ENCODE measurements at regions not wholly inside any gene's neighbourhood (a gene's known extent, or its start where the extent isn't known, plus 50 kb on each side); places are given as distances from the start of the nearest gene placed in this dataset.

DNA sequence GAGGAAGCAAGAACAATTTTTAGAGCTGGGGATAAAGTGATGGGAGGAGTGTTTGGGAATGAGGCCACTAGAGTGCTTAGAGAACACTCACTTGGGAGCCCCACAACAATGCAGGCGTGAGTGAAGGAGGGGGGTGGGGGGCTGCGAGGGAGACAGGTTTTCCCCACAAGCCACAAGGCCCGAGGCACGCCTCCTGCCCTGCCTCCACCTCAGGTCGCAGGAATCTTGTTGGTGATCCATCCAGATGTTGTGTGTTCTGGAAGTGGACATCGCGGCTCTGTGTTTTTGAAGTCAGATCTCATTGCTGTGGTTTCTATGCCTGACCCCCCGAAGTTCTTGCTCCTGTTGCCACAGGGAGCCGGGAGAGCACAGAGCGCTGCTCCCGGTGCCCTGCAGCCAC lies 178.0 kb upstream of the BMPER start:
- no peak for DNase-seq (ENCODE audit: low spot score)

DNA sequence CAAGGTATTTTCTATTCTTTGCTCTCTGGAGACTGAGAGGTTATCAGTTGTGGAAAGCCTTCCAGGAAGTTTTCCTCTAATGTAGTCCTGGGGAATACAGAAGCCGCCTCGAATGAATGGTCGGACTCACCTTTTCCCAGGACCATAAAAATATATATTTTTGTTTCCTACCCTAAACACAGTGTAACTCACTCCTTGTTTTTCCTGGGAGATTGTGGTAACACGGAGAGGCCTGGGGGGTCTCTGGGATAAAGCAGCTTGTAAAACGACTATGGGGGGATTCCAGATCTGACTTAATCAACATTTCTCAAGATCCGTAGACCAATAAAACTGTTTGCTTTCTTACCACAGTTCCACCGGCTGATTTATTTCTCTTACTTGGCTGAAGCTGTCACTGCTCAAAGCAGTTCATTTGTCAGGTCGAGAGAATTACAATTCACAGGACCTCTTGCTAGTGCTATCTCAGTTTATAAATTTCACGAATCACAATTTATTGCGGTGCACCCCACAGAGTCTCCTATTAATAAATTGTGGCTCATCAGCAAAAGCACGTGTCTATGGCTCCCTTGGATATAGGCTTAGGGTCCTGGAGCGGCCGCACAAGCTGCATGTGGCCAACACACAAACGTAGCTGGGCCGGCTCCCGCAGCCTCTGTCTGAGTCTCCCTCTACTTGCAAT lies 176.3 kb upstream of the BMPER start:
- no peak for DNase-seq (ENCODE audit: low spot score)

DNA sequence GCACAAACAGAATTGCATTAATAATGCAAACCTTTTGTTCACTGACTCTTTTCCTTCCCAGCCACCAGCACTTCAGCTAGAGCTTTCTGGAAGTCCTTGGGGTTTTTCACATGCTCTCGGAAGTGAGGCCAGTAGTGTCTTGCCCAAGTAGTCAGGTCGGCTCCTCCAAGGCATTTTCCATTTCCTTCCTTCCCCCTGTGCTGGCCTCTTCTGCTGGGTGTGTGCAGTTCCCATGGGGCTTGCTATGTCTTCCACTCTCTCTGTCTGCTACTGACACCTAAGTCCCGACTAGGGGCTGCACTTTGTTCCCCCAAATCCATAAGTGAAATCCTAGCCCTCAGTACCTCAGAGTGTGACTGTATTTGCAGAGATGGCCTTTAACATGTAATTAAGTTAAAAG lies 175.6 kb upstream of the BMPER start:
- no peak for DNase-seq (ENCODE audit: low spot score)

DNA sequence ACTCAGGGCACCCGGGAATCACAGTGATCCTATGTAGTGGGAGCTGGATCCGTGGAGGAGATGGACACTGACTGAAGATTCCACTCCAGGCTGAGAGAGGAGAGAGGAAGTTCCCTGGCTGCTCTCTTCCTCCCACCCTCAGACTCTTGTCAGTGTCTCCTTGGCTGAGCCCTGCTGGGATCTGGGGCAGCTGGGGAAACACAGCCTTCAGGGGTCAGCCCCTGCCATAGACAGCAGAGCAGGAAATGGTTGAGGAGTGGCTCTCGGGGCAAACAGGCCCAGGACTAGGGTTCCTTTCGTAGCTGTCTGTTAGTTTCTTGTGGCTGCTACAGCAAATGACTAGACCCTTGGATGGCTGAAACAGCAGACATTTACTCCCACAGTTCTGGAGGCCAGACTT lies 174.4 kb upstream of the BMPER start:
- no peak for DNase-seq (ENCODE audit: low spot score)

DNA sequence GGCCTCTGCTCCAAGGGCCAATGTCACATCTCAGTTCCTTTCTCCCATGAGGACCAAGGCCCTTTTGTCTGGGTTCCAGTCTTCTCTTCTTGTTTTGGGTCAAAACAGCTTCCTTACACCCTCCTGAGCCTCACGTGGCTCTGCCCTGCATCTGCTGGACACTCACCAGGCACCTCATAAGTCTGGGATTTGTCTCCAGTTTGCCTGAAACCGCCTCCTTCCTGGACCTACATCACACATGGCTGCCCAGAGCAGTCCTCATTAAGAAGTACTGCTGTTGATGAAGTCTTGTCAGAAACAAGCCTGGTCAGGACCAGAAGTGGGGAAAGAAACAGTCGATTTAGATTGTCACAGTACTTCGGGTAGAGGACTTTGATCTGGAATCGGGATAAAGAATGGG lies 173.4 kb upstream of the BMPER start:
- DNase-seq (ENCODE audit: low spot score) = no peak

DNA sequence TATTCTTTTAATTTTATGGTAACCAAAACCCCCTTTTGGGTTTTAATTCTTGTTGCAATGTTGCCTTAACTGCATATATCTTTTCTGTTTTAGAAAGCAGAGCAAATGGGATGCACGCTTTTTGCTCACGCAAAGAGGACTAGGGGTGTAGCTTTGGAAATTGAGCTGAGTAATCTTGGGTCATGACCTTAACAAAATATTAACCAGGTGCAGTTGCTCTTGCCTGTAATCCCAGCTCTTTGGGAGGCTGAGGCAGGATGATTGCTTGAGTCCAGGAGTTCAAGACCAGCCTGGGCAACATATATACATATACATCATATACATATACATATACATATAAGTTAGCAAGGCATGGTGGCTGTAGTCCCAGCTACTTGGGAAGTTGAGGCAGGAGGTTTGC lies 172.9 kb upstream of the BMPER start:
- DNase-seq (ENCODE audit: low spot score) = no peak

DNA sequence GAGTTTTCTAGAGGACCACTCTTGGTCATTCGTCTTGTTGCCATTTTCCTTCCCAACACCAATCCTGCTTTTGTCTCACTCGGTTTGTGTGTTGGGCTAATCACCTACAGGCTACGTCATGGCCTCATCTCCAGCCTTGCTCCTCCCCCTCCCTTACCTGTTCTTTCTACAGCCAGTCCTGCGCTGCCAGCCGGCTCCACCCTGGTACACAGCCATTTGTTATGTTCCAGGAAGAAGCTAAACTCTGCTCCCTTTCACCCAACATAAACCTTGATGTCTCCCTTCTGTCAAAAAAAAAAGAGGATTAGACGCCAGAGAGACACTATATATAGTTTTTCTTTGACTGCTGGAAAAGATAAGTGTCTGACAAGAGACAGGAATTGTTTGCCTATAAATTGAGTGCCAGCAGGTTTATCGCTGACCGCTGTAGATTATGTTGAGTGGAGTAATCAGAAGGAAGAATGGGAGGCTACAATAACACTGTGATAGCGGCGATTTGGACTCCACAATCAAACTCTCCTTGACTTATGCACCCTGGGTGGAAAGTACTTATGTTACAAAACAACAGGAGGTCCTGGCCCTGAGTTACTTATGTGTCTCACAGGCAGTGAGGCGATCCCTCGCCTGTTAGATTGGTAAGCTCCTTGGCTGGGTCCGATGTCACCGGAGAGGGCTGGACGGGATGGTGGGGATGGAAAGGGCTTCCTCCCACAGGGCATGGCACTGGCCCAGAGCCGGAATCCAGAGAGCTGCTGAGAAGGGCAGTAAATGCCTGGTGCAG lies 171.3 kb upstream of the BMPER start:
- no peak for DNase-seq (ENCODE audit: low spot score)

DNA sequence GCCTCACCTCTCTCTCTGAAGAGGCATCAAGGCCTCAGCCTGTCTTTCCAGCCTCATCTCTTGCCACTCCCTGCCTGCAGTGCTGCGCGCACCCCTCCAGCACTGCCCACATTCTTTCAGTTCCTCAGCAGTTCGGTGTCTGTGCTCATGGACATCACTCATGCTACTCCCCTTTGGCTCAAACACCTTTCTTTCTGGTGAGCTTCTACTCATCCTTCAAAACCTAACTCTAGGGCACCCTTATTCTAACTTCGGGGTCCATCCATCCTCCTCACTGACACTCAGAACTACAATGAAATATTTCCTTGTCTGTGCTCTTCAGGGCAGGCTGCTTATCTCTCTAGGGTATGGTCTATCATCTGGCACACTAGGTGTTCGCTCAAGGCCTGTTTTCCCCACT lies 169.9 kb upstream of the BMPER start:
- no peak for DNase-seq (ENCODE audit: low spot score)

DNA sequence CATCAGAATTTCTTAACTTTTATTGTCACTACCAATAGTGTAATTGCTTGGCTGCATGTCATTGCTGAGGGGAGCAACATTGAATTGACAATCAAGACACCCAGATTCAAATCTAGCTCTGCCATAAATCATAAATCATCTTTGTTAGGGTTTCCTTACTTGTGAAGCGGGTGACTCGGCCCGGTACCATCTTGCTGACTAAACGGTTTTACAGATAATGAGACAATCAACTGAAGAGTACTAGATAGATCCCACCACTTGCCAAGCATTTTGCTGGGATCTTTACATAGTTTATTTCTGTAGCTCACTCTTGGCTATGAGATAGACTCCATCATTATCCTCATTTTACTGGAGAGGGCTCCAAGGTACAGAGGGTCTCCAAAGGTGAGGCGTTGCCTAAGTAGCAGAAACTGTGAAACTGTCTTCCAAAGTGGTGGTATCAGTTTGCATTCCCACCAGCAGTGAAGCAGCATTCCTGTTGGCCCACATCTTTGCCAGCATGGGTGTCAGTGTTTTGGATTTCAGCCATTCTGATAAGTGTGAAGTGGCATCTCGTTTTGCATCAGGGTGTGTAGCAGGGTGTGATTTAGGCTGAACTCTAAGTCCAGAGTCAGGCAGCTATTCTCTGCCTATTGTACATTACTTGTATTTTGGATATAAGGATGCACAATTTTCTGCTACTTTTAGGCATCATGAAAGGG lies 168.7 kb upstream of the BMPER start:
- no peak for DNase-seq (ENCODE audit: low spot score)

DNA sequence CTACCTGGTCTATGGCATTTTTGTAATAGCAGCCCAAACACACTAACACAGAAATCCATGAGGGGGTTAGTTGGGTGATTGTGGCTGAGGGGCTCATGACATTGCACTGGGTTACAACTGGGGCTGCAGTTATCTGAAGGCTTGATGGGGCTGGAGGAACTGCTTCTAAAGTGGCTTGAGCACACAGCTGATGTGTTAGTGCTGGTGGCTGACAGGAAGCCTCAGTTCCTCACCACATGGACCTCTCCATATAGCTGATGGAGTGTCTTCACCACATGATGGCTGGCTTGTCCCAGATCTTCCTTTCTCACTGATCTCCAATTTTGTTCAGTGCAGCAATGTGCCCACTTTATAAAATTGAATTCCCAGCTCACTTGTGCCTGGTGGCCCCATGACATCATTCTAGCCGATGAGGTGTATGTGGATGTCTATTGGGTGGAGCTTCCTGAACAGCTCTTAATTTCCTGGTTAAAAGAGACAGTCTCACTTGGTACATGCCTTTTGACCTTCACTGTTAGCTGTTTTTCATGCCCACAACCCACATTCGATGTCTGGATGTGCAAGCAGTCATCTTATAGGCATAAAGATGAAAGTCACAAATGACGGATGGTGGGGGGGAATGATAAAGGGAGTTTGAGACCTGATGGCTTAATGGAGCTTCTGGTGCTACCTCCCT lies 166.9 kb upstream of the BMPER start:
- DNase-seq (ENCODE audit: low spot score) = no peak

DNA sequence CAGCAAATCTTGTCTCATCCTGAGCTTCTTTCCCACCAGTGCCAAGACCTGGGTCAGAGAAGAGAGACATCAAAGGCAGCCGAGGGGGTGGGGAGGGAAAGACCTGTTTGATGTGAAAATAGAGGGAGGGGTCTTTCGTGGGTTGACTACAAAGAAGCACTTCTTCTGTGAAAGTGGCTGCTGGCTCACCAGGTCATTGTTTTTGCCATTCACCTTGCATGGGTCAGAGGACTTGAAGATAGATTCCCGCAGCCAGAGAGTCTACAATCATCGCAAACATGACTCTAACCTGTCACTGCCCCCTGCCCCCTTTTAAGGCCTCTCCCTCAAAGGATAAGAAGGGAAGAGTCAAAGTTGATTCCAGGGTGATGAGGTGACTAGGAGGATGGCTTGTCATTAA lies 166.1 kb upstream of the BMPER start:
- DNase-seq (ENCODE audit: low spot score) = no peak

DNA sequence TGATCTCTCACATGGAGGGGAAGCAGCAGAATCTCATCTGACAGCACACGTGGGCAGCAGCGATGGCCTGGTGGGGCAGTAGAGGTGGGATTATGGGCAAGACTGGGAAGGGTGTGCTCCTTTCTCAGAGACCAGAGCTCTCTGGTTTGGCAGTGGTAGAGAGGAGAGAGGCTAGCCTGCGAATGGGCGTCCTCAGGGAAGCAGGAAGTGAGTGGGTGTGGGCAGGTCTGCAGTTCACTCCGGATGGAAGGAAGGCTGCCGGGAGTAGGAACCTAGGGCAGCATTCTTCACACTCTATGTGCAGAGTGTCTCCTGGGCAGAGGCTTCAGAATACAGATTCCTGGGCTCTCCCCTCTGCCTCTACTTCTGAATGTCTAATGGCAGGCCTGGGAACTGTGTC lies 162.8 kb upstream of the BMPER start:
- no peak for DNase-seq (ENCODE audit: low spot score)

DNA sequence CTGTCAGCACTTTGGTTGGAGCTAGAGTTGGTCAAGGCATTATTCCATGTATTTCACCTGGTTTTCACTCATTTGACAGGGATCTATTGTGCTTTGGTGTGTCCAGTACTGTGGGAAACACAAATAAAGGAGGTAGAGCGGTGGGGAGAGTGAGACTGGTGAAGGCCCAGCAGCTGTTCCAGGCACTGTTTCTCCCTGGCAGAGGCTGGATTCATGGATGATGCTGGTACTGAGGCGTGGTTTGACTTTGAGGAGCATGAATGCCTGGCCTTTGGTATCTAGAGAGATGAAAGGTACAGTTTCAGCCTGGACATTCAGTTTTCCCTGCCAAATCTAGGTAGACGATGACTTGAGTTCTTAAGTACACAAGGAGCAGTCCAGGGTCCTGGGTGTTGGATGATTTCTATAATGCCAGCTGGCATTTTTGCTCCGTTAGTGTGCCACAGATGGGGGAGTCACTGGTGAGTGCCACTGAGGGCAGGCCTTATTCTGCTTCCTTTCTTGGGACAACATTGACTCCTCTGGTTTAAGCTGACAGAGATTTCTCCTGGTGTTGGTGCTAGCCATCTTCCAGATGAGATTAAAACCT lies 162.2 kb upstream of the BMPER start:
- no peak for DNase-seq (ENCODE audit: low spot score)

DNA sequence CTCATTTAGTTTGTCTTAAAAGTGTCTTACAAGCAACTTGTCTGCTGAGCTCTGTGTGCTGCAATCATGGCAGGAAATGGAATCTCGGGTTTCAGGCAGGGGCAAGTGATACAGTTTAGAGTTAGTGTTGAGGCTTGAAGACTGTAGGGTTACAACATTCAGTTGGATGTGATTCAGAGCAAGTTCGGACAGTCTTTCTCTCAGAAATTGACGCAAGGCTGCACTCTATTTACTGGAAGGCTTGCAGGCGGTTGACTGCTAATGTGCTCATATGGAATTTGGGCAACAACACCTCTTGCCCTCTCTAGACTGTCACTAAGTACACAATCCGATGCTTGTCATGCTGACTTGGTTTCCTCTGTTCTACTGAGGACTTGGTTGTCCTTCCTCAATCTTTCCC lies 161.7 kb upstream of the BMPER start:
- DNase-seq (ENCODE audit: low spot score) = no peak

DNA sequence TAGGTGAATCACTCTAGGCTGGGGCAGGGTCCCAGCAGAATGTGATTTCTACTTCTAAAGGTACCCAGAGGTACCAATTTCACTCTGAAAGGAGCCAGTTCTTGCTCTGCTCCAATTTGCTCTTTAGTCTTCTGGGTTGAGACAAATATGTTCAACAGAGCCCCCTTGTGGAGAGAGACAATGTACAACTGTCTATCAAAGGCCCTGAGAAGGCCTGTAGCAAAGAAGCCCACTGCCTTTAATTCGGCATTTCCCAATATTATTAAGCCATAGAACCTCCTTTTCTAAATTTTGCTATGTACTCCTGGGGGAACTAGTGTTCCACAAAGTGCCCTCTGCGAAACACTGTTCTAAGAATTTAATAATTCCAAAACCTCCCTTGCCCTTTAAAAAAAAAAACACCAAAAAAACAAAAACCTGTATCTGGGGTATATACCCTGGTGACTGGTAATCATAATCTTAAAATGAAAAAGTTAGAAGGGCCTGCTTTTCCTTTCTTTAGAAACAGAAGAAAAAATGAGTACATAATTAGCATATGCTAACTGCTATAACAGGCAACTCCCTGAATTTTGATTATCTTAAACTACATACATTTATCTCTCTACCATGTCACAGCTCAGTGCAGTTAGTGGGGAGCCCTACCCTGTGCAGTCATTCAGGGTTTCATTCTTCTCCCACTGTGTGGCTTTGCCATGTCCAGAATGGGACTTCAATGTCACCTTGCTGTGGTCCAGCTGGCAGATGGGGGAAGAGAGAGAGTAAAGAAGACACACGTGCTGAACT lies 160.9 kb upstream of the BMPER start:
- no peak for DNase-seq (ENCODE audit: low spot score)

DNA sequence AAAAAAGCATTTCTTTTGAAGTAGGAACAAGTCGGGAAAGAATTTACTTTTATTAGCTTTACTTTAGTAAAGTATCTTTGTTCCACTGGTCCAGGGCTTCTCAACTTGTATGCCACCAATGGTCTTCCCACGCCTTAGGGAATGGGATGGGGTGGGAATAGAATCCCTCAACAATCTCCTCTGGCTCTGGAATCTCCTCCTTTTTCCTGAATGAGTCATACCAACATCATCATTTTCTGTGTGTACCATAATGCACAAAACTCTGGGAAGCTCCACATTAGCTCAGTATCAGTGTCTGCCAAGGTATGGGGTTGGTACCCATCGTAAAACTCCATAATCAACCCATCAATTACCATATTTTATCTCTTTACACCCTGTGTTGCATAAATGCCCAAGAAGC lies 159.4 kb upstream of the BMPER start:
- DNase-seq (ENCODE audit: low spot score) = no peak

DNA sequence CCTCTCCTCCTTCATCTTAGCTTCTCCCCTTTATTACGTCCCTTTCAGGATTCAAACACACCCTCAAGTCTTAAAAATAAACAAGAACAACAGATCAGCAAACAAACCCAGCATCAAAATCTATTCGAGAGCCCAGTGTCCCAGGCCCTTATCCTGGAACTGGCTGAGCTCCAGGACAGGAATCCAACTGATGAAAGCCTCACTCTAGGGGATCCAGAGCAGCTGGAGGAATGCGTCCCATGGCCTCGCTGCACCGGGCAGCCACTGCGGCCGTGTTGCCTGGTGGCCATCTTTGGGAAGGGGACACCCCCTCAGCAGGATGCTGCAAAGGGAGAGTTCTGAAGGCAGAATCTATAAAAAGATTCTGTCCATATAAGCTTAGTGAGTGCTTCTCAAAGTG lies 156.5 kb upstream of the BMPER start:
- no peak for DNase-seq (ENCODE audit: low spot score)

DNA sequence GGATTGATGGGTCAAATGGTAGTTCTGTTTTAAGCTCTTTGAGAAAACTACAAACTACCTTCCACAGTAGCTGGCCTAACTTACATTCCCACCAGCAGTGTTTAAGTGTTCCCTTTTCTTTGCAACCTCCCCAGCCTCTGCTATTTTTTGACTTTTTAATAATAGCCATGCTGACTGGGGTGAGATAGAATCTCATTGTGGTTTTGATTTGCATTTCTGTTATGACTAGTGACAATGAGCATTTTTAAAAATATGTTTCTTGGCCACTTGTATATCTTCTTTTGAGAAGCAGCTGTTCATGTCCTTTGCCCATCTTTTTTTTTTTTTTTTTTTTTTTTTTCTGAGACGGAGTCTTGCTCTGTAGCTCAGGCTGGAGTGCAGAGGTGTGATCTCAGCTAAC lies 155.2 kb upstream of the BMPER start:
- DNase-seq (ENCODE audit: low spot score) = no peak

DNA sequence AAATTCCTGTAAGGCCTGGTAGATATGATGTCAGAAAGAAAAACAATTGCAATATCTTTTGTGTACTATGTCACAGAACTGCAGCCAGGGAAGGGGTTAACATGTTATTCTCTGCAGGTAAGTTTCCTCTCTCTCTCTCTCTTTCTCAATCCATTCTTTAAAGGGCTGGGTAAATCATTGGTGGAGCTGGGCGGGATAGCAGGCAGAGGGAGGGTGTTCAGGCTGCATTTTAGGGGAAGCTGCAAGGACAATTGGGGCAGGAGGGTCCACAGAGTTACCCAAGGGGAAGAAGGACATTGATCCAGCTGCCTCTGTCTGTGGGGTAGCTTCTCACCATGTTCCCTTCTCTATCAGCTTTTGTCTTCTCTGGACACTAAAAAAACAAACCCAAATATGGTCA lies 153.9 kb upstream of the BMPER start:
- DNase-seq (ENCODE audit: low spot score) = no peak

DNA sequence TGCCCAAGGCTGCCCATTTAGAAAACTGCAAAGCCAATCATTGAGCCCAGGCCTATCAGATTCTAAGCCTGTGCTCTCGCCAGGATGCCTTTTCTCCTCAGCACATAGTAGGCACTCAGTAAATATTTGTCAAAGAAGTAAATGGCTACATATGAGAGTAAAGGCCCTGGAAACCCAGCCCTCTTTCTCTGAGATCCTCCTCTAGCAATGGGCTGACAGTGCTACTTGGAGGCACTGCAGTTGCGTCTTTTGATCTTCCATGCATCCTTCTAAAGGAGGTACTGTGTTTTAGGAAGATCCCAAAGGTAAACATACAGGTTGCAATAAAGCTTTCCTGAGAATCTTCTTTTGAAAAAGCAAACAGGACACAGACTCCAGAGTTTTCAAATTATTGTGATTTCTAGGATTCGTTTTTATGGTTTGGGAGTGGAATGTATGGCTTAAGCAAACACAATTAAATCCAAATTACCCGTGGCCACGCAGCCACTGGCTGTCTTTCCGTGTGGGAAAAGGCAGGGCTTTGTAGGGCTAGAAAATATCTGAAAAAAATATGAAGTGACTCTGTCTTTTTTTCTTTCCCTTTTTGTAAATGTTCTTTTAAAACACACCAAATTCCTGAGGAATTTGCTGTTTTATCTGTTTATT lies 151.3 kb upstream of the BMPER start:
- DNase-seq (ENCODE audit: low spot score) = no peak
